A673 (cell line): ENCODE measurements at regions not wholly inside any gene's neighbourhood (a gene's known extent, or its start where the extent isn't known, plus 50 kb on each side); places are given as distances from the start of the nearest gene placed in this dataset.
"Not testable (repeated sequence)": the region's sequence is repeated elsewhere in the genome, so short reads cannot be mapped to it uniquely, and the experiment has no call there.

Experiments used
- BruUV-seq: library from RNA; stranded (reverse); fragments of 400-500 nt; replicated peaks from 2 replicates; lab custom pipeline; 2021; lab: Mats Ljungman, UMichigan
- CTCF ChIA-PET: fragments of 300-600 bp; sonication (Branson Sonifier 250); formaldehyde crosslinking; loops from one replicate; lab custom pipeline; 2022; ENCODE audit warnings: antibody characterized with exemption; lab: Charles Lee
- POLR2A ChIA-PET: fragments of 300-600 bp; sonication (Branson Sonifier 250); formaldehyde crosslinking; loops from one replicate; lab custom pipeline; 2022; ENCODE audit warnings: antibody characterized with exemption; ENCODE audit not compliant: low non-redundant PET; lab: Charles Lee
- DNase-seq: peaks from one replicate; pipeline ENCODE4 v3.0.0-alpha.2; 2015; ENCODE audit warnings: low spot score
- H3K27ac ChIP-seq: fragments of 200-600 bp; sonication (generic); 2 replicates; pipeline ENCODE4 v1.5.1; 2016; ENCODE audit warnings: mixed run types, low read depth, mild to moderate bottlenecking, mixed read lengths, antibody characterized with exemption, low read length; ENCODE audit not compliant: poor library complexity, severe bottlenecking
- H3K27me3 ChIP-seq: fragments of 200-600 bp; sonication (generic); replicated peaks from 2 replicates; pipeline ENCODE4 v1.6.1; 2017; ENCODE audit warnings: mixed run types, low read depth, mild to moderate bottlenecking, mixed read lengths, antibody characterized with exemption, low read length; ENCODE audit not compliant: insufficient read depth, poor library complexity
- H3K36me3 ChIP-seq: fragments of 200-600 bp; sonication (generic); 2 replicates; pipeline ENCODE4 v1.6.1; 2016; ENCODE audit warnings: mixed run types, mild to moderate bottlenecking, mixed read lengths, antibody characterized with exemption, low read length; ENCODE audit not compliant: insufficient read depth, poor library complexity, severe bottlenecking
- H3K4me1 ChIP-seq: fragments of 200-600 bp; sonication (generic); 2 replicates; pipeline ENCODE4 v1.6.1; 2017; ENCODE audit warnings: mixed run types, mild to moderate bottlenecking, mixed read lengths, antibody characterized with exemption, low read length; ENCODE audit not compliant: insufficient read depth, poor library complexity, severe bottlenecking
- H3K4me3 ChIP-seq: fragments of 200-600 bp; sonication (generic); 2 replicates; pipeline ENCODE4 v1.5.1; 2016; ENCODE audit warnings: low read depth, mixed run types, mild to moderate bottlenecking, mixed read lengths, low read length; ENCODE audit not compliant: poor library complexity, severe bottlenecking
- H3K9me3 ChIP-seq: fragments of 200-600 bp; sonication (generic); 2 replicates; pipeline ENCODE4 v1.6.1; 2016; ENCODE audit warnings: mixed run types, low read depth, mild to moderate bottlenecking, mixed read lengths, antibody characterized with exemption, low read length; ENCODE audit not compliant: poor library complexity, severe bottlenecking
- CTCF ChIP-seq: fragments of 300-800, 200-600 bp; sonication (generic); conservative IDR thresholded peaks from 2 replicates; pipeline ENCODE4 v1.5.1; 2017; ENCODE audit warnings: low read depth, mild to moderate bottlenecking, antibody characterized with exemption, low read length, moderate library complexity, mixed read lengths
- EZH2 ChIP-seq: fragments of 200-600 bp; sonication (generic); IDR thresholded peaks from 2 replicates; pipeline ENCODE4 v1.6.1; 2017; ENCODE audit warnings: borderline replicate concordance, low read depth, mild to moderate bottlenecking, mixed read lengths, antibody characterized with exemption, low read length; ENCODE audit not compliant: poor library complexity, severe bottlenecking
- intact Hi-C: fragments of 100-400 bp; cut with micrococcal nuclease; formaldehyde crosslinking; loops from one replicate; pipeline ENCODE4 v1.10.0; 2022; ENCODE audit not compliant: unreplicated experiment

- Histone ChIP-seq H3K4me3 (no peak overlapping the region), H3K36me3 (no peaks in the 10 kb centered on the region), H3K4me1 (peaks cover 10% of the 10 kb centered on the region), H3K27me3 (no peaks in the 10 kb centered on the region), H3K9me3 (no peaks in the 10 kb centered on the region), H3K27ac (no peak overlapping the region)
- no peak for DNase-seq
- TF ChIP-seq EZH2 (no peak), CTCF (no peak)
- ChIA-PET POLR2A (no interaction called here), CTCF (interaction anchor here (0.6 kb wide), 1 partner anchor 271 kb away, joined by 3 read pairs; no protein-coding TSS in a partner anchor)
- BruUV-seq: no TSS peak
- intact Hi-C loops: no loop called here
Observed at GRCh38 chr5:36423578-36424307, 122.0 kb upstream of the RANBP3L start.

GRCh38 chr5:36426070-36426469 is 124.4 kb upstream of the RANBP3L start:
- CTCF ChIA-PET: interaction anchor here (0.5 kb wide), 1 partner anchor 495 kb away, joined by 4 read pairs; no protein-coding TSS in a partner anchor
- BruUV-seq, H3K36me3 ChIP-seq, H3K4me1 ChIP-seq, POLR2A ChIA-PET, H3K4me3 ChIP-seq, intact Hi-C loops, DNase-seq, H3K9me3 ChIP-seq, H3K27me3 ChIP-seq, H3K27ac ChIP-seq: not testable (repeated sequence)

GRCh38 chr5:36435516-36435915 is 133.8 kb upstream of the RANBP3L start:
- Histone ChIP-seq H3K9me3 (no peaks in the 10 kb centered on the region), H3K4me1 (peaks cover 8% of the 10 kb centered on the region), H3K36me3 (no peaks in the 10 kb centered on the region), H3K27ac (no peak overlapping the region), H3K4me3 (no peak overlapping the region), H3K27me3 (no peaks in the 10 kb centered on the region)
- intact Hi-C loops: no loop called here
- ChIA-PET CTCF (no interaction called here), POLR2A (no interaction called here)
- TF ChIP-seq EZH2 (no peak), CTCF (no peak)
- DNase-seq: no peak
- BruUV-seq: no TSS peak

- no peak for DNase-seq
- no peak overlapping the region for H3K27ac ChIP-seq
- intact Hi-C loops: no loop called here
- CTCF ChIA-PET: no interaction called here
- no peaks in the 10 kb centered on the region for H3K27me3 ChIP-seq
- no peak overlapping the region for H3K4me3 ChIP-seq
- POLR2A ChIA-PET: no interaction called here
- peaks cover 8% of the 10 kb centered on the region for H3K4me1 ChIP-seq
- no peaks in the 10 kb centered on the region for H3K9me3 ChIP-seq
- TF ChIP-seq EZH2 (no peak), CTCF (no peak)
- no peaks in the 10 kb centered on the region for H3K36me3 ChIP-seq
- BruUV-seq: no TSS peak
Observed at GRCh38 chr5:36436306-36436705, 134.6 kb upstream of the RANBP3L start.
